ENCODE measurements at regions not wholly inside any gene's neighbourhood (a gene's known extent, or its start where the extent isn't known, plus 50 kb on each side); places are given as distances from the start of the nearest gene placed in this dataset.
A peak's percentile ranks its signal among the peaks of the same experiment; 100 is the strongest.

- peak; percentile 83 for TF ChIP-seq CTCF (IDR thresholded peaks at IDR 0.05; ENCODE audit: poor library complexity)
- TF ChIP-seq EZH2phosphoT487 (IDR thresholded peaks at IDR 0.05; ENCODE audit: low read depth, severe bottlenecking, unreplicated experiment) = no peak
- no peak for TF ChIP-seq EZH2 (IDR thresholded peaks at IDR 0.05; ENCODE audit: borderline replicate concordance)
- no peaks in the 10 kb centered on the region for H4K20me1 ChIP-seq (ENCODE audit: insufficient read depth, poor library complexity, severe bottlenecking)
- H3K9me3 ChIP-seq (ENCODE audit: low read depth) = no peaks in the 10 kb centered on the region
- H3K4me2 ChIP-seq = no peak overlapping the region
- H3K4me3 ChIP-seq = no peak overlapping the region
- DNase-seq (ENCODE audit: low spot score) = peak; percentile 88
- H2AFZ ChIP-seq = no peak overlapping the region
- H3K36me3 ChIP-seq (replicated peaks; ENCODE audit: insufficient read depth, low read depth) = no peaks in the 10 kb centered on the region
- no peaks in the 10 kb centered on the region for H3K4me1 ChIP-seq (ENCODE audit: insufficient read depth)
- H3K27me3 ChIP-seq = no peaks in the 10 kb centered on the region
- no peaks in the 10 kb centered on the region for H3K9me2 ChIP-seq (replicated peaks; ENCODE audit: insufficient read depth)
- 60% methylated on average over 7 of the region's 7 CpGs for WGBS (ENCODE audit: low lambda C conversion rate, missing lambda C conversion rate)
- H3K79me2 ChIP-seq = no peaks in the 10 kb centered on the region
- no peak overlapping the region for H3K27ac ChIP-seq
These were observed 65.9 kb downstream of the NDUFS5 start for GRCh38 chr1:39091845-39092645.

GRCh38 chr1:39094685-39095084, 68.5 kb downstream of the NDUFS5 start:
- H3K9me3 ChIP-seq (ENCODE audit: low read depth) = no peaks in the 10 kb centered on the region
- no peak overlapping the region for H3K27ac ChIP-seq
- no peaks in the 10 kb centered on the region for H4K20me1 ChIP-seq (ENCODE audit: insufficient read depth, poor library complexity, severe bottlenecking)
- no peak for DNase-seq (ENCODE audit: low spot score)
- H2AFZ ChIP-seq = no peak overlapping the region
- no peaks in the 10 kb centered on the region for H3K79me2 ChIP-seq
- H3K4me1 ChIP-seq (ENCODE audit: insufficient read depth) = no peaks in the 10 kb centered on the region
- TF ChIP-seq CTCF (IDR thresholded peaks at IDR 0.05; ENCODE audit: poor library complexity) = no peak
- TF ChIP-seq EZH2phosphoT487 (IDR thresholded peaks at IDR 0.05; ENCODE audit: low read depth, severe bottlenecking, unreplicated experiment) = no peak
- TF ChIP-seq EZH2 (IDR thresholded peaks at IDR 0.05; ENCODE audit: borderline replicate concordance) = no peak
- no peak overlapping the region for H3K4me3 ChIP-seq
- no peaks in the 10 kb centered on the region for H3K9me2 ChIP-seq (replicated peaks; ENCODE audit: insufficient read depth)
- WGBS (ENCODE audit: low lambda C conversion rate, missing lambda C conversion rate) = 84% methylated on average over 7 of the region's 7 CpGs
- no peak overlapping the region for H3K4me2 ChIP-seq
- H3K27me3 ChIP-seq = no peaks in the 10 kb centered on the region
- H3K36me3 ChIP-seq (replicated peaks; ENCODE audit: insufficient read depth, low read depth) = no peaks in the 10 kb centered on the region

- H3K9me2 ChIP-seq (replicated peaks; ENCODE audit: insufficient read depth) = no peaks in the 10 kb centered on the region
- no peaks in the 10 kb centered on the region for H3K36me3 ChIP-seq (replicated peaks; ENCODE audit: insufficient read depth, low read depth)
- H3K4me1 ChIP-seq (ENCODE audit: insufficient read depth) = peaks cover 10% of the 10 kb centered on the region
- H3K27me3 ChIP-seq = no peaks in the 10 kb centered on the region
- H2AFZ ChIP-seq = no peak overlapping the region
- no peaks in the 10 kb centered on the region for H3K9me3 ChIP-seq (ENCODE audit: low read depth)
- H4K20me1 ChIP-seq (ENCODE audit: insufficient read depth, poor library complexity, severe bottlenecking) = no peaks in the 10 kb centered on the region
- no peaks in the 10 kb centered on the region for H3K79me2 ChIP-seq
- peak overlapping the region; percentile 58 for H3K27ac ChIP-seq
- TF ChIP-seq EZH2phosphoT487 (IDR thresholded peaks at IDR 0.05; ENCODE audit: low read depth, severe bottlenecking, unreplicated experiment) (no peak), CTCF (IDR thresholded peaks at IDR 0.05; ENCODE audit: poor library complexity) (peak; percentile 81)
- H3K4me2 ChIP-seq = peak overlapping the region; percentile 21
- H3K4me3 ChIP-seq = no peak overlapping the region
- WGBS (ENCODE audit: low lambda C conversion rate, missing lambda C conversion rate) = 22% methylated on average over 6 of the region's 6 CpGs
- peak; percentile 91 for DNase-seq (ENCODE audit: low spot score)
These were observed 72.5 kb downstream of the NDUFS5 start for GRCh38 chr1:39098546-39099250.

Measured in hepatocyte (in vitro differentiated cells).